NCI-H1694 (cell line): ENCODE measurements at regions not wholly inside any gene's neighbourhood (a gene's known extent, or its start where the extent isn't known, plus 50 kb on each side); places are given as distances from the start of the nearest gene placed in this dataset.

Source experiments
- DNase-seq: peaks from one replicate; lab custom pipeline; 2025; lab: John Stamatoyannopoulos, UW

GRCh38 chr2:226199555-226199954, 600.1 kb downstream of the IRS1 start:
- no peak for DNase-seq

GRCh38 chr2:226198956-226199355, 600.7 kb downstream of the IRS1 start:
- DNase-seq, result no peak

GRCh38 chr2:226190479-226191252, 609.0 kb downstream of the IRS1 start:
- DNase-seq, result no peak

- DNase-seq, result no peak
Observed at GRCh38 chr2:226189061-226189460, 610.6 kb downstream of the IRS1 start.

GRCh38 chr2:226187616-226188015, 612.0 kb downstream of the IRS1 start:
- no peak for DNase-seq

GRCh38 chr2:226187156-226187555, 612.5 kb downstream of the IRS1 start:
- DNase-seq, result no peak

- no peak for DNase-seq
Observed at GRCh38 chr2:226185616-226186211, 613.9 kb downstream of the IRS1 start.

- peak; percentile 89 for DNase-seq
Observed at GRCh38 chr2:226184940-226185615, 614.5 kb downstream of the IRS1 start.

- DNase-seq, result no peak
Observed at GRCh38 chr2:226184540-226184939, 615.1 kb downstream of the IRS1 start.

GRCh38 chr2:226183550-226183949, 616.1 kb downstream of the IRS1 start:
- DNase-seq, result no peak

- DNase-seq, result no peak
Observed at GRCh38 chr2:226183033-226183432, 616.6 kb downstream of the IRS1 start.

GRCh38 chr2:226181909-226182308, 617.7 kb downstream of the IRS1 start:
- DNase-seq, result no peak

- DNase-seq, result no peak
Observed at GRCh38 chr2:226180281-226180884, 619.2 kb downstream of the IRS1 start.

GRCh38 chr2:226179010-226179409, 620.6 kb downstream of the IRS1 start:
- DNase-seq, result no peak

- DNase-seq, result no peak
Observed at GRCh38 chr2:226176283-226176984, 623.2 kb downstream of the IRS1 start.

- DNase-seq, result no peak
Observed at GRCh38 chr2:226174390-226174789, 625.2 kb downstream of the IRS1 start.

GRCh38 chr2:226172939-226173338, 626.7 kb downstream of the IRS1 start:
- DNase-seq, result no peak

GRCh38 chr2:226172309-226172708, 627.3 kb downstream of the IRS1 start:
- DNase-seq, result no peak

- DNase-seq, result no peak
Observed at GRCh38 chr2:226169751-226170581, 629.7 kb downstream of the IRS1 start.

- no peak for DNase-seq
Observed at GRCh38 chr2:226168496-226169160, 631.0 kb downstream of the IRS1 start.

- no peak for DNase-seq
Observed at GRCh38 chr2:226164512-226164911, 635.1 kb downstream of the IRS1 start.
